Stimulated activated naive CD8-positive, alpha-beta T cell treated with anti-CD3 and anti-CD28 coated beads, Interleukin-15, Interleukin-2, amounts not matched to agents 100 U/mL and 50 U/mL, for 24 hours (primary cell): ENCODE measurements at regions not wholly inside any gene's neighbourhood (a gene's known extent, or its start where the extent isn't known, plus 50 kb on each side); places are given as distances from the start of the nearest gene placed in this dataset.

Experiments used
- ATAC-seq: fragments of 150-1000 bp; cut with Tn5 transposase; one replicate; pipeline ENCODE4 v1.10.0; 2021
- DNase-seq: peaks from one replicate; pipeline ENCODE4 v3.0.0; 2021

- ATAC-seq (no peak), DNase-seq (no peak)
Measured at GRCh38 chr7:13035233-13035632, 347.8 kb downstream of the ARL4A start.

GRCh38 chr7:13036256-13036780 lies 348.9 kb downstream of the ARL4A start:
- ATAC-seq (no peak), DNase-seq (no peak)

- ATAC-seq (no peak), DNase-seq (no peak)
Measured at GRCh38 chr7:13037216-13037615, 349.8 kb downstream of the ARL4A start.

GRCh38 chr7:13041368-13041988 lies 354.0 kb downstream of the ARL4A start:
- DNase-seq = no peak
- no peak for ATAC-seq

- ATAC-seq = no peak
- no peak for DNase-seq
Measured at GRCh38 chr7:13042605-13043236, 355.3 kb downstream of the ARL4A start.

- DNase-seq = no peak
- ATAC-seq = no peak
Measured at GRCh38 chr7:13044309-13044708, 356.9 kb downstream of the ARL4A start.

- ATAC-seq (no peak), DNase-seq (no peak)
Measured at GRCh38 chr7:13047061-13047460, 359.6 kb downstream of the ARL4A start.

GRCh38 chr7:13049946-13050345 lies 362.5 kb downstream of the ARL4A start:
- ATAC-seq (no peak), DNase-seq (no peak)

- DNase-seq (no peak), ATAC-seq (no peak)
Measured at GRCh38 chr7:13050703-13051102, 363.3 kb downstream of the ARL4A start.

GRCh38 chr7:13055732-13056368 lies 368.4 kb downstream of the ARL4A start:
- ATAC-seq (no peak), DNase-seq (no peak)

- ATAC-seq (no peak), DNase-seq (no peak)
Measured at GRCh38 chr7:13057462-13058200, 370.2 kb downstream of the ARL4A start.

GRCh38 chr7:13060173-13060572 lies 372.7 kb downstream of the ARL4A start:
- DNase-seq = no peak
- no peak for ATAC-seq

GRCh38 chr7:13061115-13061514 lies 373.7 kb downstream of the ARL4A start:
- ATAC-seq (no peak), DNase-seq (no peak)

GRCh38 chr7:13062631-13063030 lies 375.2 kb downstream of the ARL4A start:
- ATAC-seq (no peak), DNase-seq (no peak)

- DNase-seq = no peak
- ATAC-seq = no peak
Measured at GRCh38 chr7:13067036-13067435, 379.6 kb downstream of the ARL4A start.

GRCh38 chr7:13068032-13068431 lies 380.6 kb downstream of the ARL4A start:
- DNase-seq = no peak
- ATAC-seq = no peak

GRCh38 chr7:13069841-13070240 lies 382.4 kb downstream of the ARL4A start:
- ATAC-seq = no peak
- DNase-seq = no peak

- ATAC-seq (no peak), DNase-seq (no peak)
Measured at GRCh38 chr7:13072014-13072413, 384.6 kb downstream of the ARL4A start.

GRCh38 chr7:13077466-13077865 lies 390.0 kb downstream of the ARL4A start:
- ATAC-seq (no peak), DNase-seq (no peak)

GRCh38 chr7:13078105-13078504 lies 390.7 kb downstream of the ARL4A start:
- DNase-seq = no peak
- ATAC-seq = no peak

- DNase-seq (no peak), ATAC-seq (no peak)
Measured at GRCh38 chr7:13090959-13091358, 403.5 kb downstream of the ARL4A start.

GRCh38 chr7:13091974-13092707 lies 404.7 kb downstream of the ARL4A start:
- DNase-seq (no peak), ATAC-seq (no peak)
